ENCODE measurements at regions not wholly inside any gene's neighbourhood (a gene's known extent, or its start where the extent isn't known, plus 50 kb on each side); places are given as distances from the start of the nearest gene placed in this dataset.

- H2BK15ac ChIP-seq (ENCODE audit: low read length): no peak overlapping the region
- no peak for DNase-seq (ENCODE audit: low read depth in 1 of 2, low spot score in 2 of 2)
- H3K27ac ChIP-seq (ENCODE audit: low read depth, low read length): no peak overlapping the region
- ChIA-PET POLR2A (ENCODE audit: partially characterized antibody) (no interaction called here), CTCF (ENCODE audit: partially characterized antibody) (no interaction called here)
- H2BK5ac ChIP-seq (ENCODE audit: low read depth, low read length): no peak overlapping the region
- H3K4me3 ChIP-seq (ENCODE audit: extremely low read depth in 1 of 4, insufficient read depth in 2 of 4, low read depth in 3 of 4, low read length in 4 of 4): no peak overlapping the region
- H2BK12ac ChIP-seq (ENCODE audit: low read depth, low read length): no peak overlapping the region
- H3K79me1 ChIP-seq (ENCODE audit: low read depth, low read length): no peaks in the 10 kb centered on the region
- no peak overlapping the region for H2BK20ac ChIP-seq (ENCODE audit: low read length)
- no peak for FAIRE-seq
- no peaks in the 10 kb centered on the region for H3K79me2 ChIP-seq (ENCODE audit: control insufficient read depth in 1 of 2, insufficient read depth in 2 of 2, low read length in 2 of 2)
- no peaks in the 10 kb centered on the region for H3K4me1 ChIP-seq (replicated peaks in 1 of 4; ENCODE audit: control insufficient read depth in 3 of 4, insufficient read depth in 4 of 4, low read length in 3 of 4)
- H3K36me3 ChIP-seq (ENCODE audit: control insufficient read depth in 2 of 4, insufficient read depth in 4 of 4, low read length in 3 of 4): no peaks in the 10 kb centered on the region
- no peak overlapping the region for H3K14ac ChIP-seq (ENCODE audit: insufficient read length)
- no peak overlapping the region for H2BK120ac ChIP-seq (replicated peaks; ENCODE audit: low read depth, low read length)
- H2AFZ ChIP-seq (ENCODE audit: low read length): no peak overlapping the region
- H3K9ac ChIP-seq (replicated peaks in 1 of 4; ENCODE audit: extremely low read depth in 1 of 4, low read depth in 3 of 4, low read length in 3 of 4): no peak overlapping the region
- no peaks in the 10 kb centered on the region for H3K9me3 ChIP-seq (ENCODE audit: insufficient read depth in 2 of 2, low read depth in 1 of 2, low read length in 1 of 2)
- H2AK5ac ChIP-seq (ENCODE audit: low read depth, low read length): no peak overlapping the region
- H3K4ac ChIP-seq (replicated peaks; ENCODE audit: insufficient read length, low read depth, low read length): no peak overlapping the region
- H3K18ac ChIP-seq (ENCODE audit: extremely low read depth, low read length): no peak overlapping the region
- H3K4me2 ChIP-seq (ENCODE audit: insufficient read depth in 1 of 2, low read depth in 2 of 2, low read length in 2 of 2): no peak overlapping the region
- H3K27me3 ChIP-seq (replicated peaks in 1 of 4; ENCODE audit: control insufficient read depth in 3 of 4, extremely low read depth in 1 of 4, insufficient read depth in 3 of 4, low read length in 3 of 4): no peaks in the 10 kb centered on the region
- no peak overlapping the region for H4K91ac ChIP-seq (replicated peaks; ENCODE audit: insufficient read length, low read length)
- H4K8ac ChIP-seq (ENCODE audit: extremely low read depth, insufficient read depth, low read length): no peak overlapping the region
- no peak overlapping the region for H4K5ac ChIP-seq (ENCODE audit: insufficient read length, low read depth, low read length)
- 91% methylated on average over 2 of the region's 2 CpGs; no CpG with 5 or more reads in 1 of the 2 experiments for WGBS, 2 experiments (ENCODE audit: extremely low coverage in 1 of 2, insufficient coverage in 1 of 2, insufficient read length in 1 of 2, insufficient replicate concordance in 2 of 2, low coverage in 1 of 2, low lambda C conversion rate in 2 of 2, missing lambda C conversion rate in 1 of 2)
- no peak overlapping the region for H3K23ac ChIP-seq (ENCODE audit: insufficient read length)
- no peaks in the 10 kb centered on the region for H3K23me2 ChIP-seq (ENCODE audit: low read depth, low read length)
- H4K20me1 ChIP-seq (replicated peaks in 1 of 2; ENCODE audit: control insufficient read depth in 1 of 2, insufficient read depth in 2 of 2, low read length in 2 of 2): no peaks in the 10 kb centered on the region
- TF ChIP-seq KDM4A (IDR thresholded peaks at IDR 0.05; ENCODE audit: low read depth, low read length, severe bottlenecking) (no peak), CHD2 (IDR thresholded peaks at IDR 0.05; ENCODE audit: low read length) (no peak), KDM5A (IDR thresholded peaks at IDR 0.05; ENCODE audit: low read length) (no peak)
- H3K56ac ChIP-seq (replicated peaks; ENCODE audit: insufficient read length, low read depth, low read length): no peak overlapping the region
Observed at GRCh38 chr3:118541796-118542195, 492.9 kb downstream of the IGSF11 start.
